HG02884 (cell line): ENCODE measurements at regions not wholly inside any gene's neighbourhood (a gene's known extent, or its start where the extent isn't known, plus 50 kb on each side); places are given as distances from the start of the nearest gene placed in this dataset.
"Not testable (repeated sequence)": the region's sequence is repeated elsewhere in the genome, so short reads cannot be mapped to it uniquely, and the experiment has no call there.

Experiments
- ATAC-seq: cut with Tn5 transposase; IDR thresholded peaks from one replicate; pipeline ENCODE4 v1.9.1; 2021; ENCODE audit warnings: mild to moderate bottlenecking, moderate library complexity; ENCODE audit not compliant: unreplicated experiment

DNA sequence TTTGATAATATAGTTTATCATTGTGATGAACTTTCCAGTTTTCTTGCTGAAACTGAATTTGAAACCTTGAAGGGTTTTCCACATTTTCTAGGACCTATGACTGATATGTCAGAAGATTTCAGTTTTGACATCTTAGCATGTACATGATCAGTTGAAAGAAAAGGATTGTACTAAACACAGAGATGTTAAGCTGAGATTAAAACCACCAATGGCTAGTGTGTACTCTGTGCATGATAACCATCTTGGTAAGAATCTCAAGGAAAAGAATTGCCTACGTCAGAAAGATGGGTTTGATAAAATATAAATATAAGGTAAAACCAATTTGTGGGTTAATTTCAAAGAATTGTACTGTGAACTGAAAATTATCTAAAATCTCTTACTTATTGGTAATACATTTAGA lies 776.4 kb downstream of the GATA3 start:
- no peak for ATAC-seq

DNA sequence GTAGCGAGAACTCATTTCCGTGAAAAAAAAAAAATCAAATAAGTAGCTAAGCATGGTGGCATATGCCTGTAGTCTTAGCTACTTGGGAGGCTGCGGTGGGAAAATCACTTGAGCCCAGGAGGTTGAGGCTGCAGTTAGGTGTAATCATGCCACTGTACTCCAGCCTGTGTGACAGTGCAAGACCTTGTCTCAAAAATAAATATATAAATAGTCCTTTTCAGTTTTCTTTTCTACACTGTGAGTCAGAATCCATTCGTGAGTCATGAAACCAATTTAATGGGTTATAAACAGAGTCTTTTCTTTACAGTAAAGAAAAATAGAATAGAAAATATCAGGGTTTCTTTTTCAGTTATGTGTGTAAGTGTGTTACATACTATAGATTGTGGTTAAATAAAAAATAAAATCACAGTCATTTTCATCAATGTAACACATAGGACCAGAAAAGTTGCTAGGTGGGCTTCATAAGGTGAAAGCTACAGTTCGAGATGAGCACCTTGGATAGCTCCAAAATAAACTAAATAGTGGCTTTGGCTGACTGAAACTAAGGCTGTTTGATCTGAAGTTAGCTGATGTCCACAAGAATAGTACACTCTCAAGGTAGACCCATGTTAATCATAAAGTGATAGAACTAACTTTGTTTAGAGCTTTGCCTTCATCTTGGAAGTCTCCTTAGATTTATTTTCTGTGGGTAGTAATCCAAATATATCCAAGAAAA lies 781.1 kb downstream of the GATA3 start:
- ATAC-seq, result no peak

DNA sequence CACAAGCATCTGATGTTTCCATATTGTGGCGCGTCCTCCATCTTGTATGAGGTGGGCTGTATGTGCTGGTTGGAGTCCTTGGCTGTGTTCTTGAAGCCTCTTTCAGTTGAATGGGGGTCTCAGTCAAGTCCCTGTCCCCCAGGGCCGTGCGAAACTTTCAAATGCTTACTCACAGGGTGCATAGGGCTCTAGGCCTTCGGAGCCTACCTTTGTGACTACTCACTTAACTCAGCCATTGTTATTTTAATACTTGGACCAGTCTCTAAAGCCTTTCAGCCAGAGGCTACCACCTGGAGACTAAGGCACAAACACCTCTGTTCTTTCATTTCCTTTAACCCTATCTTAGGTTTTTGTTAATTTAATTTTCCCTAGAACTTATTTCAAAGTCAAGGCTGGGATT lies 785.9 kb downstream of the GATA3 start:
- no peak for ATAC-seq

DNA sequence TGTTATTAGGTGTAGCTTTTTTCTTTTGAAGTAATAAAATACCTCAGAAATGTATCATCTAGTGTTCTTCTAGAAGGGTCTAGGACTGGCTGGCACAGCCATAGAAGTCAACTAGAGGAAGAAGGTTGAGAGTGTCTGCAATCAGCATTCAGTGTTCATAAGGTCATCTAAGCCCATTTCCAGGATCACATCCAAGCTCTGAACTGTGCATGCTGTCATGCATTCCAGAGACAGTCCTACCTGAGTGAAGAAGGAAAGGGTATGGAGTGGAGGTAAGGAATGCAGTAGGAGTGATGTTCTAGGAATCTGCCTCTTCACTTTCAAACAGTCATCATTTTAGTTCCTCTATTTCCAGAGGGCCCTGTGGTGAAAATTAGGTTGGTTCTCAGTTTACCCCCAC lies 789.7 kb downstream of the GATA3 start:
- no peak for ATAC-seq

DNA sequence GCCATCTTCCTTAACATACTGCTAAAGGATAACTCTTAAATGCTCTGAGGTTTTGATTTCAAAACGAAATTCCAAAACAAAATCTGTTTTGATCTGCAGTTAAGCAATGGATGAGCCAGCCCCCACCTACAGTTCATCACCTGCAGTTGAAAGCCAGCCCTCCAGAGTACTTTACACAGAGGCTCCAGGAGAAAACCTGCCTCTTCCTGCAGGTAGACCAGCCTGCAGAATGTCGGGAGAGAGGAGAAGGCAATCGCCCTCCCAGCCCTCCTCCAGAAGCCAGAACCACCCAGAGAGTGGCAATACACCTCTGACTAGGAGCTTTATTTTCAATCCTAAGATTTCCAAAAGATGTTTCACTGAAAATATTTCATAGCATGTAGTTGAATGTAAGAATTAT lies 798.1 kb downstream of the GATA3 start:
- no peak for ATAC-seq

DNA sequence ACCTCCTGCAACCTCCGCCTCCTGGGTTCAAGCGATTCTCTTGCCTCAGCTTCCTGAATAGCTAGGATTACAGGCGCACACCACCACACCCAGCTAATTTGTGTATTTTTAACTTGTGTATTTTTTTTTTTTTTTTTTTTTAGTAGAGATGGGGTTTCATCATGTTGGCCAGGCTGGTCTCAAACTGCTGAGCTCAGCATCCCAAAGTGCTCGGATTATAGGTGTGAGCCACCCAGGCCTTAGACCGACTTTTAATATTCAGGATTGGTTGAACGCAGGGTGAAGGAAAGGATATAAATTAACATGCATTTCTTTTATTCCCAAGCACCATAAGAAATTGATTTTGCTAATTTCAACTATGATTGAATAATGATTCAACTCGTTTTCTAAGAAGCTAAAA lies 798.6 kb downstream of the GATA3 start:
- ATAC-seq, result no peak

DNA sequence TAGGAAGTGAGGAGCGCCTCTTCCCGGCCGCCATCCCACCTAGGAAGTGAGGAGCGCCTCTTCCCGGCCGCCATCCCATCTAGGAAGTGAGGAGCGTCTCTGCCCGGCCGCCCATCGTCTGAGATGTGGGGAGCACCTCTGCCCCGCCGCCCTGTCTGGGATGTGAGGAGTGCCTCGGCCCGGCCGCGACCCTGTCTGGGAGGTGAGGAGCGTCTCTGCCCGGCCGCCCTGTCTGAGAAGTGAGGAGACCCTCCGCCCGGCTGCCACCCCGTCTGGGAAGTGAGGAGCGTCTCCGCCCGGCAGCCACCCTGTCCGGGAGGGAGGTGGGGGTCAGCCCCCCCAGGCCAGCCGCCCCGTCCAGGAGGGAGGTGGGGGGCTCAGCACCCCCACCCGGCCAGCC lies 814.4 kb downstream of the GATA3 start:
- ATAC-seq, result not testable (repeated sequence)

DNA sequence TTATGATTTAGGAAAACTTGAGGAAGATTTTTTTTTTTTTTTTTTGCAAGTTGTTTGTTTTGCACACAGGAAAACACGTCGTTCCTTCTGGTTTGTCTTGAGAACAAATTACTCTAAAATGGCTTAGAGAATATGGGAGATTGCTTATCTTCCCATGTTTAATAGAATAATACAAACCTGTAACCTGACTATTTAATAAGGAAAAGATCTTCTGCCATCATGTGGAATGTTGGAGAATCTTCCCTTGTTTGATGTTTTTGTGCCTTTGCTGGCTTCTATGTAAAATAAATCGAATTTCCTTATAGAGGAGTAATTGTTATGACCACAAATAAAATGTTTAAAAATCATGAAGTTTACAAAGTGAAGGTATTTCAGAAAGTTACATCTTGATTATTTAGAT lies 818.8 kb downstream of the GATA3 start:
- ATAC-seq, result no peak

DNA sequence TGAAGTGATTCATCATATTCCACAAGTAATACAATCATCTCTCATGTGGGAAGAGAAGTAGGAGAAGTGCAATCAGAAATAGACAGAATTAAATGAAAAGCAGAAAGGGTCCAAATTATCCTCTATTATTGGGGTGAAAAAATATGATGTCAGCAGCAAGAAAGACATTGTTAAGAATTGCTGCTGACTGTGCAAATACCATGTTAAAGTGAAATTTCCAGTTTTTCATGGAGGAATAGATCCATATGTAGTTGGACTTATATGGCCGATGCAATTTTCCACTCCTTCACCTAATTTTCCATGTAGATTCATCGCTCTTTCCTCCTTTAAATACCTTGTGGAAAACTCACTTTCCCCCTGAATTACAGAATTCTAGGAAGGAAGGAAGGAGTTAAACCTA lies 819.8 kb downstream of the GATA3 start:
- ATAC-seq, result no peak

DNA sequence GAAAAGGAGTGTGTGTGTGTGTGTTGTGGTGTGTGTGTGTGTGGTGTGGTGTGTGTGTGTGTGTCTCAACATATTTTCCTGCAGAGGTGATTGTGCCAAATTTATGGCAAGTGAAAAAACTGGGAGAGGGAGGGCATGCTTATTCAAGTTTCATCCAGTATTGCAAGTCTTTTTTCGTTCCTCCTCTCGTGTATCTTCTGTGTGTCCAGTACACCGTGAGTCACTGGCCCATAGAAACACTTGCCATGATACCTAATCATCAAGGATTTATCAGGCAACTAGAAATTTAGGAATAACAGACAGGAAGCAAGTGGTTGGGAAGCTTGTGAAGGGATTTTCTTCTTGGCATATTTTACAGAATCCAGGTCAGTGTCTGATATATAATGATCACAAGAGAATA lies 820.5 kb downstream of the GATA3 start:
- no peak for ATAC-seq

DNA sequence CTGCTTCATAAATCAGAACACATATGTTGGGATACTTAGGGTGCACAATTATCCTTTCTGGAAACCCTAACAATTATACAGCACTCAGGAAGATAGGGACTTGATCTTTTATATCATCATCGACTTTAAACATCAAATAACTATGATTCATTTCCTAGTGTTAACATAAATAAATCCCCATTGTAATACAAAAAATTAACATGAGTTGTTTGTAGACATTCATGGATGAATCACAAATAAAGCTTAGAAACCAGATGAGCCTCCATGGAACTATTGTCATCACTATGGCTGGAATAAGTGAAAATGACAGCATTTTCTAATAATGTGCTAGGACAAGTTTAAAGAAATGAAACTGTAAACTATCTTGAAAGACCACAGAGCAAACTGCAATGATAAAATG lies 821.7 kb downstream of the GATA3 start:
- ATAC-seq, result no peak

DNA sequence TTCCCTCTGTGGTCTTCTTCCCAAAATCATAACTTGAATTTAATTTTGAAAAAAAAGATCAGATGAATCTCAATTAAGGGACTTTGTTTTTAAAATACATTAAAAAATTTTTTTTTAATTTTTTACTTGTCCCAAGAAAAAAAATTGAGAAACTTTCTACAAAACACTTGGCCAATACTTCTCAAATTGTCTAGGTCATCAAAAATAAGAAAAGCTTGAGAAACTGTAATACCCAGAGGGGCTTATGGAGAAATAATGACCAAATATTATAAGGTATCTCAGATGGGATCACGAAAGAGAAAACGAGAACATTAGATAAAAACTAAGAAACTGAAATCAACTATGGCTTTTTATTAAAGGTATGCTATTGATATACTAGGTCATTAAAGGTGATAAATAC lies 835.0 kb downstream of the GATA3 start:
- no peak for ATAC-seq

DNA sequence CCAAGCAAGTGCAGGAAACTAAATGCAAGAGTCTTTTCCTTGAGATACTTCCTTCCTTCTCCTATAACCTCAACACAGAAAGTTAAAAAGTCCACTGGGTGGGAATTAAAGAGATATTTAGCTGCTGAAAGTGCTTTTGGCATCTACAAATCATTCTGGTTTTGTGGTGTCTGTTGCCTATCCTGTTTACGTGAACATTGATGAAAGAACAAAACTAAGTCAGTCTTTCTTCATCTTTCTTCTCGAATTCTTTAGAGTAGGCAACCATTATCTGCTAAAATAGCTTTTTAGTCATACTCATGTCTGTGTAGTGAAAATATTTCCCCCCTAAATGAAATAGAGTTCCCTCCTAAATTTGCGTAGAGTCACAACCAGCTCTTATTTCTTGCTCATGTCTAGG lies 838.6 kb downstream of the GATA3 start:
- ATAC-seq, result no peak

DNA sequence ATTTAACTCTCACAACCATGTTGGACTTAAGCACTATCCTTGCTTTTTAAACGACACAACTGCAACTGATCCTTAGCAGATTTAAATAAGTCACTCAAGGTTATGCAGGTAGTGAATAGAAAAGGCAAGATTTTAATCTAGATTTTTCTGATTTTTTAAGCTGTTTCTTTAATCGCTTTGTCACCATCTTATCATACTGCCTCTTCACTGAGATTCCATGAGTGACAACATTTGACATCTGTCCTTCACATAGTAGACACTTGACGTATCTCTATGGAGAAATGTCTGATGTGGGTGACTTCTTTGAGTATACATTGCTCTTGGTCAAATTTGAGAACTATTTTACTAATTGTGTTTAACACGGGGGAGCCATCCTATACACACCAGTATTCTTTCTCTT lies 839.7 kb downstream of the GATA3 start:
- no peak for ATAC-seq

DNA sequence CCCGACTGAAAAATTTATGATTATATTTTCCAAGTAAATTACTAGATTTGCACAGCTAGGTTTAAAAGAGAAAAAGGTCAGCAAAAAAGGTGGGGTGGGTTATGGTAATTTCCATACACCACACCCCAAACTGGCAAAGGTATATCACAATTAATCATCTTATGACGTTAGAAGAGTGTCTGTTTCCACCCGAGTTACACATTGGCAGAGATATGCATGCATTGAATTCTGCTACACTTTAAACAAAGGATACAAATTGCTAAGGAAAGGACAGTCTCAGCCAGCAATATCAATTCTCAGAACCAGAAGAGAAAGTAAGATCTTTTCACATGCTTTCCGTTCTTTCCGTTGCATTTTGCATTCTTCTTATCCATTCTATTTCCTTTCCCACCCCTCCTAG lies 843.3 kb downstream of the GATA3 start:
- ATAC-seq, result no peak

DNA sequence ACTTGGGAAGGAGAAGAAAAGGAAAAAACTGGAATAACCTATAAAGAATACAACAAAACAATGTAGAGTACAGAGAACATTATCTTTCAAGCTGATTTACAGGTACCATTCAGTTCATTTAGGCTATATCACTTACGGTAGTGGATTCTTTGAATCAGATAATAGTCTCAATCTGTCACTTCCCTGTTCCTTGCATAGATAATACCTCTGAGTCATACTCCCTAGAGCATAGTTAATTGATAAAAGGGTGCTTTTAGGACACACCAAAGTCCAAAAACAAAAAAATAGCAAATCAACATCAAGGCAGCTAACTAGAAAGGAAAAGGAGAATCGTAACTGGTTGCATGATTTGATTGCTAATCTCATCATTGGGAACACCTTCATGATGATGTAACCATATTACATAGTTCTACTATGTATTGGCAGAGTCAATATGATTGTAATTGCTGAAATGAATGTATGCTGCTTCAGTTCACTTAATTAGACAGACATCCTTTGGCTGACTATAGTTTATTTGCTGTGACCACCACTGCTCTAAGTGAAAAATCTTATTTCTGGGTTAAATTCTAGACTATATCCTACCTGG lies 844.4 kb downstream of the GATA3 start:
- ATAC-seq, result no peak

DNA sequence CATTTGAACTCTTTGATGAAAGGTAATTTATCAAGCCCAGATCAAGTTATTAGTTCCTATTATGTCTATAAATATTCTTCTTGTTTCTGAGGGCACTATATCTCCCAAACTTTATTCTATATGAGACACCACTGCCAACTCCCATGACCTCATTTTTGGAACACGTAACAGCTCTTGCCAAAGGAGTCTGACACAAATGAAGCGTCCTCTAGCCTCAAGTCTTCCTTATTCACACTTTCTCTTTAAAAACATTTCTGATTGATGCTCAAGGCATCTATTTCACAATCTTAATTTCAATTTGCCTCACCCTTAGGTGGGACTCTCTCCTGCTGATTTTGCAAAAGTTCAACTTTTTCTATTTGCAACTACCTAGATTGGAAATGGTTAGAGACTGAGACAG lies 848.4 kb downstream of the GATA3 start:
- ATAC-seq, result no peak

DNA sequence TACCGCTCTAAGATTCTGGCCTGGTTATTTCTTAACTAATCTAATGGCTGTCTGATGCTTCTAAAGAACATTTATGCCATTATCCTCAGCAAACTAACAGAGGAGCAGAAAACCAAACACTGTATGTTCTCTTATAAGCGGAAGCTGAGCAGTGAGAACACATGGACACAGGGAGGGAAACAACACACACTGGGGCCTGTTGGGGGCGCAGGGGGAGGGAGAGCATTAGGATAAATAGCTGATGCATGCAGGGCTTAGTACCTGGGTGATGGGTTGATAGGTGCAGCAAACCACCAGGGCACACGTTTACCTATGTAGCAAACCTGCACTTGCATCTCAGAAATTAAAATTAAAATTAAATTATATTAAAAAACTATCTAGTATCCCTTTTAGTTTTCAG lies 853.5 kb downstream of the GATA3 start:
- ATAC-seq, result no peak

DNA sequence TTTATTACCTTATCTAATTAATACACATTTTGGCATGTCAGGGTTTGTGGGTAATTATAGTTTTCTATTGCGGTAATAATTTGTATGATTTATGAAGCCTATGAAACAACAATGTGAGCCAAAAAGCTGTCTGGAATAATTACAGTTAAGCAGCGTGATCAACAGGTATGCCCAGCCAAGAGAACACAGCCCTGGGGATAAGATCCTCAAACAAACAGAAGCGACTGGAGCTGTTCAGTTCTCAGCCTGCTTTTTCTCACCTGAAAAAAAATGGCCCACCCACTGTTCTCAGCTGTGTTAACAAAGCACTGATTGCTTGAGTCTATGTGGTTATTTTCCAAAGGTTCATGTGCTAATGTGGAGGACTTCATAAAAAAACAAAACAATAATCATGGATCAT lies 855.8 kb downstream of the GATA3 start:
- ATAC-seq, result no peak

DNA sequence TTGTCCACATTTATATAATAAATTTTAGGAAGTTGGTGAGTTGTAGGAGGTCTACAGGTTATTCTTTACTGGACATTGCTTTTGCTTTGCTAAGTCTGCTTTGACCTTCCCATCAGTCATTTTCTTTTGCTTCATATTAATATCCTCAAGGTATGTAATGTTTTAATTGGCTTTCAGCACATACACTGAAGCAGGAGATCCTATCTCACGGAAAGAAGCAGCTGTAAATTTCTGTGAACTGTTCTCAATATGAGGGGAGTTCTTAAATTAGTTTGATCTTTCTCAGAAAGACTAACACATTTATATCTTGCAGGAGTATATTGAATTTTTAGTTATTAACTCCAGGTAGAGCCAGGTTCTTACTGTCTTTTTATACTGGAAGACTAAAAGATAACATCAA lies 856.5 kb downstream of the GATA3 start:
- ATAC-seq, result no peak

DNA sequence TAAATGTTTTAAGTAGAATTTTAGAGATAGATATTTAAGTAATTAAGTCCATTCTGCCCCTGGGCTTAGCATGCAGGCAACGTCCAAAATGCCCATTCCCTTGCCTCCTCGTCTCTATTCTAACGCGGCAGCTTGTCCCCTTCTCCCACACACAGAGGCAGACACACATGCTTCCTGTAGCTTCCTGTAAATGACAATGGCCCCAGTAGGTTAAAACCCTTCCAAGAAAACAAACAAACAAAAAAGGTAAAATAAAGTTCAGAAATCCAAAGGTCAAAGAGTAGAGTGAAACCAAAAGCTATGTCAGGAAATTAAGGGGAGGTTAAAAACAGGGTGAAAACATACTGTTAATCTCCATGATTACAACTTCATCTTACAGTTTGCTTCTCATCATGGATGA lies 857.6 kb downstream of the GATA3 start:
- no peak for ATAC-seq

DNA sequence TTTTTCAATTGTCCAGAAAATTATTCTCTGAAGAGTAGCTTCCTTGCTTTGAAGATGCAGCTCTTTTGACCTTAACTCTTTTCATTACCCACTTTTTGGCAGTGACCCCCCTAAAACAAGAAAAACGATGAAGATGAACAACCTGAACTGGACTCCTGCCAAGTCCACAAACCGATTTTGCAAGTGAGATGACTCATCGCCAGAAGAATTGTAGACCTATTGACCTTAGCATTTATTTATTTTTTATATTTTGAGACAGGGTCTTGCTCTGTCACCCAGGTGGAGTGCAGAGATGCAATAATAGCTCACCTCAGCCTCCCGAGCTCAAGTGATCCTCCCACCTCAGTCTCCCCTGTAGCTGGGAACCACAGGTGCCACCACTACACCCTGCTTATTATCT lies 859.2 kb downstream of the GATA3 start:
- ATAC-seq, result no peak

DNA sequence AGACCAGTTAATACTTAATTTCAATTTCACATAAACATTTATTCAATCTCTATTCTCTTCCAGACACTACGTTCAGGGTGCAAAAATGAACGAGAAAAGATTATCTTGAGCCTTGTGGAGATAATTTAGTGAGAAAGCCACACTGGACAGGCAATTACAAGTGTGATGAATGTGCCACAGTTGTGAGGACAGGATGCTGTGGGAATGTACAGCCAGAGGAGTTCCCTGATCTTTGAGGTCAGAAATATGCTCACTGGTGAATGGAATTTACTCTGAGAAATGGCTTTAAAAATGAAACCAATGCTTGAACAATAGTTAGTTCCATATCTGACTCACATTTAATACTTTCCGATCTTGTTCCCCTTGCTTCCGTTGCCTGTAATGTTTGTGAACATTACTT lies 864.8 kb downstream of the GATA3 start:
- ATAC-seq, result no peak
